Hematopoietic multipotent progenitor cell treated with erythropoietin and hydrocortisone succinate and interleukin-3 and kit ligand, for 6 days (in vitro differentiated cells): ENCODE measurements at regions not wholly inside any gene's neighbourhood (a gene's known extent, or its start where the extent isn't known, plus 50 kb on each side); places are given as distances from the start of the nearest gene placed in this dataset.

Experiments used
- DNase-seq: peaks from one replicate; pipeline ENCODE4 v3.0.0-alpha.2; 2015

GRCh38 chr7:133195868-133196267 is 57.0 kb upstream of the EXOC4 start:
- no peak for DNase-seq

- DNase-seq, result no peak
Observed at GRCh38 chr7:133196856-133197612, 55.8 kb upstream of the EXOC4 start.

GRCh38 chr7:133197972-133198544 is 54.8 kb upstream of the EXOC4 start:
- DNase-seq, result no peak

- DNase-seq, result no peak
Observed at GRCh38 chr7:133199831-133200230, 53.0 kb upstream of the EXOC4 start.

- DNase-seq, result no peak
Observed at GRCh38 chr7:133201470-133201869, 51.4 kb upstream of the EXOC4 start.

GRCh38 chr7:133202942-133203341 is 49.9 kb upstream of the EXOC4 start:
- DNase-seq, result no peak
